Astrocyte (in vitro differentiated cells and primary cell): ENCODE measurements at regions not wholly inside any gene's neighbourhood (a gene's known extent, or its start where the extent isn't known, plus 50 kb on each side); places are given as distances from the start of the nearest gene placed in this dataset.

Source experiments
- EZH2 ChIP-seq: IDR thresholded peaks from 2 replicates; pipeline ENCODE4 v1.6.1; 2012; ENCODE audit warnings: mild to moderate bottlenecking, low read length, inconsistent platforms; ENCODE audit not compliant: insufficient read depth
- TF ChIP-seq, protein P1 (sequence below): IDR thresholded peaks from 2 replicates; pipeline ENCODE4 v1.5.1; 2011; ENCODE audit warnings: low read depth, mild to moderate bottlenecking, inconsistent platforms, low read length, moderate library complexity; ENCODE audit not compliant: insufficient read depth

DNA sequence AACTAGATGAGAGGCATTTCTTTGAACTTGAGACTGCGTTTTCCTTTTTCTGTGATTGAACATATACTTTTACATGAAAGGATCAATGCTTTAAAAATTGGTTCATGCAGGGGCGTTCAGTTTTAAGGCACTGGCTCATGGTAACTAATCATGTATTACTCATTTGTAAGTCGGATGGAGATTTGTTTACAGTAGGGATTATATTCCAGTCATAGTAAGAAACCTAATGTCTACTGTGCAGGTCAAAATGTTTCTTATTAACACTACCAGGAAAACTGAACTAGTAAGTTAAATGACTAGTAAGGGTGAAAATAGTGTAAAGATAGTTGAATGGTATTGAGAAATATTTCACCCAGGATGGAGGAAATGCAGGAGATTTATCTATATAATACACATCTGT, 258.8 kb upstream of the GBE1 start:
- TF ChIP-seq, protein P1, sequence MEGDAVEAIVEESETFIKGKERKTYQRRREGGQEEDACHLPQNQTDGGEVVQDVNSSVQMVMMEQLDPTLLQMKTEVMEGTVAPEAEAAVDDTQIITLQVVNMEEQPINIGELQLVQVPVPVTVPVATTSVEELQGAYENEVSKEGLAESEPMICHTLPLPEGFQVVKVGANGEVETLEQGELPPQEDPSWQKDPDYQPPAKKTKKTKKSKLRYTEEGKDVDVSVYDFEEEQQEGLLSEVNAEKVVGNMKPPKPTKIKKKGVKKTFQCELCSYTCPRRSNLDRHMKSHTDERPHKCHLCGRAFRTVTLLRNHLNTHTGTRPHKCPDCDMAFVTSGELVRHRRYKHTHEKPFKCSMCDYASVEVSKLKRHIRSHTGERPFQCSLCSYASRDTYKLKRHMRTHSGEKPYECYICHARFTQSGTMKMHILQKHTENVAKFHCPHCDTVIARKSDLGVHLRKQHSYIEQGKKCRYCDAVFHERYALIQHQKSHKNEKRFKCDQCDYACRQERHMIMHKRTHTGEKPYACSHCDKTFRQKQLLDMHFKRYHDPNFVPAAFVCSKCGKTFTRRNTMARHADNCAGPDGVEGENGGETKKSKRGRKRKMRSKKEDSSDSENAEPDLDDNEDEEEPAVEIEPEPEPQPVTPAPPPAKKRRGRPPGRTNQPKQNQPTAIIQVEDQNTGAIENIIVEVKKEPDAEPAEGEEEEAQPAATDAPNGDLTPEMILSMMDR = no peak
- no peak for TF ChIP-seq EZH2
